GM18868 (cell line): ENCODE measurements at regions not wholly inside any gene's neighbourhood (a gene's known extent, or its start where the extent isn't known, plus 50 kb on each side); places are given as distances from the start of the nearest gene placed in this dataset.

Experiments used
- ATAC-seq: cut with Tn5 transposase; IDR thresholded peaks from one replicate; pipeline ENCODE4 v1.9.1; 2021; ENCODE audit warnings: mild to moderate bottlenecking, moderate library complexity; ENCODE audit not compliant: unreplicated experiment

- no peak for ATAC-seq
These were observed 161.2 kb upstream of the TMCO5A start for GRCh38 chr15:37773111-37773860.

- ATAC-seq: no peak
These were observed 159.5 kb upstream of the TMCO5A start for GRCh38 chr15:37774961-37775360.

- no peak for ATAC-seq
These were observed 157.4 kb upstream of the TMCO5A start for GRCh38 chr15:37777006-37777405.

GRCh38 chr15:37783290-37783689, 151.2 kb upstream of the TMCO5A start:
- ATAC-seq: no peak

- ATAC-seq: no peak
These were observed 146.1 kb upstream of the TMCO5A start for GRCh38 chr15:37788330-37788729.

GRCh38 chr15:37788767-37789396, 145.6 kb upstream of the TMCO5A start:
- ATAC-seq: no peak

- ATAC-seq: no peak
These were observed 145.0 kb upstream of the TMCO5A start for GRCh38 chr15:37789397-37789786.

GRCh38 chr15:37789881-37790280, 144.6 kb upstream of the TMCO5A start:
- no peak for ATAC-seq

- no peak for ATAC-seq
These were observed 142.7 kb upstream of the TMCO5A start for GRCh38 chr15:37791693-37792092.

- ATAC-seq: no peak
These were observed 142.1 kb upstream of the TMCO5A start for GRCh38 chr15:37792351-37792750.

- ATAC-seq: no peak
These were observed 140.6 kb upstream of the TMCO5A start for GRCh38 chr15:37793851-37794250.

GRCh38 chr15:37794947-37795346, 139.5 kb upstream of the TMCO5A start:
- no peak for ATAC-seq

GRCh38 chr15:37801529-37801928, 132.9 kb upstream of the TMCO5A start:
- ATAC-seq: no peak

GRCh38 chr15:37806808-37807207, 127.6 kb upstream of the TMCO5A start:
- ATAC-seq: no peak

- peak; percentile 61 for ATAC-seq
These were observed 124.1 kb upstream of the TMCO5A start for GRCh38 chr15:37810381-37810780.

GRCh38 chr15:37813306-37813705, 121.1 kb upstream of the TMCO5A start:
- ATAC-seq: no peak

- no peak for ATAC-seq
These were observed 119.5 kb upstream of the TMCO5A start for GRCh38 chr15:37814847-37815515.

GRCh38 chr15:37818152-37818677, 116.2 kb upstream of the TMCO5A start:
- ATAC-seq: no peak

GRCh38 chr15:37819191-37819590, 115.2 kb upstream of the TMCO5A start:
- ATAC-seq: no peak

- no peak for ATAC-seq
These were observed 113.9 kb upstream of the TMCO5A start for GRCh38 chr15:37820380-37821128.

GRCh38 chr15:37823601-37824275, 110.7 kb upstream of the TMCO5A start:
- peak; percentile 22 for ATAC-seq
